Left ventricle myocardium inferior (tissue), 1 donor: ENCODE measurements at regions not wholly inside any gene's neighbourhood (a gene's known extent, or its start where the extent isn't known, plus 50 kb on each side); places are given as distances from the start of the nearest gene placed in this dataset.

Experiments used
- DNase-seq: peaks from one replicate; pipeline ENCODE4 v3.0.0-alpha.2; 2020
- H3K27ac ChIP-seq: fragments of 200-600 bp; replicated peaks from 2 replicates; pipeline ENCODE4 v1.8.0; 2021
- H3K27me3 ChIP-seq: fragments of 200-600 bp; 2 replicates; pipeline ENCODE4 v1.8.0; 2021; ENCODE audit warnings: low read depth
- H3K36me3 ChIP-seq: fragments of 200-600 bp; 2 replicates; pipeline ENCODE4 v1.8.0; 2021
- H3K4me1 ChIP-seq: fragments of 200-600 bp; 2 replicates; pipeline ENCODE4 v1.8.0; 2021
- H3K4me3 ChIP-seq: fragments of 200-600 bp; 2 replicates; pipeline ENCODE4 v1.8.0; 2021; ENCODE audit warnings: mild to moderate bottlenecking, moderate library complexity
- H3K9me3 ChIP-seq: fragments of 200-600 bp; replicated peaks from 2 replicates; pipeline ENCODE4 v1.8.0; 2021
- CTCF ChIP-seq: fragments of 200-600 bp; IDR thresholded peaks from 2 replicates; pipeline ENCODE4 v1.8.0; 2021; ENCODE audit warnings: antibody characterized with exemption, mild to moderate bottlenecking, borderline replicate concordance
- intact Hi-C: fragments of 100-400 bp; cut with micrococcal nuclease; formaldehyde crosslinking; loops from one replicate; pipeline ENCODE4 v1.11.0; 2022
- donor health status: DM: no; HTN: yes; CAD: no; lungs with severe emphysema.

- intact Hi-C loops, result no loop called here
Observed at GRCh38 chr3:192005989-192006388, 545.0 kb downstream of the PYDC2 start.

GRCh38 chr3:192009903-192010302 is 548.9 kb downstream of the PYDC2 start:
- TF ChIP-seq CTCF, result no peak
- no peaks in the 10 kb centered on the region for H3K36me3 ChIP-seq
- H3K4me3 ChIP-seq, result no peak overlapping the region
- peaks cover 15% of the 10 kb centered on the region for H3K9me3 ChIP-seq
- intact Hi-C loops, result no loop called here
- H3K4me1 ChIP-seq, result no peaks in the 10 kb centered on the region
- no peaks in the 10 kb centered on the region for H3K27me3 ChIP-seq
- no peak for DNase-seq
- no peak overlapping the region for H3K27ac ChIP-seq

More at GRCh38 chr3:192005989-192006388, 545.0 kb downstream of the PYDC2 start:
- no peaks in the 10 kb centered on the region for H3K36me3 ChIP-seq
- TF ChIP-seq CTCF, result no peak
- H3K27ac ChIP-seq, result no peak overlapping the region
- DNase-seq, result no peak
- H3K4me1 ChIP-seq, result no peaks in the 10 kb centered on the region
- H3K4me3 ChIP-seq, result no peak overlapping the region
- no peaks in the 10 kb centered on the region for H3K9me3 ChIP-seq
- H3K27me3 ChIP-seq, result no peaks in the 10 kb centered on the region

- no peaks in the 10 kb centered on the region for H3K27me3 ChIP-seq
- no peak overlapping the region for H3K4me3 ChIP-seq
Observed at GRCh38 chr3:192010490-192010889, 549.5 kb downstream of the PYDC2 start.

GRCh38 chr3:192011137-192011536 is 550.2 kb downstream of the PYDC2 start:
- no peak for TF ChIP-seq CTCF
- H3K27me3 ChIP-seq, result no peaks in the 10 kb centered on the region
- no peak overlapping the region for H3K27ac ChIP-seq
- DNase-seq, result no peak
- no peaks in the 10 kb centered on the region for H3K4me1 ChIP-seq
- peaks cover 15% of the 10 kb centered on the region for H3K9me3 ChIP-seq
- no peaks in the 10 kb centered on the region for H3K36me3 ChIP-seq
- no peak overlapping the region for H3K4me3 ChIP-seq
- intact Hi-C loops, result no loop called here

More at GRCh38 chr3:192010490-192010889, 549.5 kb downstream of the PYDC2 start:
- TF ChIP-seq CTCF, result no peak
- Histone ChIP-seq H3K4me1 (no peaks in the 10 kb centered on the region), H3K27ac (no peak overlapping the region), H3K36me3 (no peaks in the 10 kb centered on the region), H3K9me3 (peaks cover 15% of the 10 kb centered on the region)
- intact Hi-C loops, result no loop called here
- DNase-seq, result no peak

- Histone ChIP-seq H3K4me1 (no peaks in the 10 kb centered on the region), H3K27ac (no peak overlapping the region), H3K27me3 (no peaks in the 10 kb centered on the region), H3K9me3 (peaks cover 21% of the 10 kb centered on the region), H3K4me3 (no peak overlapping the region), H3K36me3 (no peaks in the 10 kb centered on the region)
- no peak for TF ChIP-seq CTCF
- DNase-seq, result no peak
- intact Hi-C loops, result no loop called here
Observed at GRCh38 chr3:192013110-192013509, 552.1 kb downstream of the PYDC2 start.

- Histone ChIP-seq H3K4me1 (no peaks in the 10 kb centered on the region), H3K4me3 (no peak overlapping the region), H3K9me3 (peaks cover 10% of the 10 kb centered on the region), H3K36me3 (no peaks in the 10 kb centered on the region), H3K27me3 (no peaks in the 10 kb centered on the region), H3K27ac (no peak overlapping the region)
- no peak for TF ChIP-seq CTCF
- intact Hi-C loops, result no loop called here
- no peak for DNase-seq
Observed at GRCh38 chr3:192022412-192022811, 561.4 kb downstream of the PYDC2 start.
